Activated B cell treated with CpG ODN at 0.5 μM for 24 hours (primary cell): ENCODE measurements at regions not wholly inside any gene's neighbourhood (a gene's known extent, or its start where the extent isn't known, plus 50 kb on each side); places are given as distances from the start of the nearest gene placed in this dataset.

ENCODE experiments used
- ATAC-seq: fragments of 200-7000 bp; cut with Tn5 transposase; one replicate; pipeline ENCODE4 v1.10.0; 2021; ENCODE audit warnings: low read depth, mild to moderate bottlenecking, moderate library complexity
- CTCF ChIA-PET: fragments of 350-600 bp; sonication (Branson Sonifier 250); formaldehyde crosslinking; loops from one replicate; lab custom pipeline; 2021; ENCODE audit warnings: antibody characterized with exemption; lab: Charles Lee
- POLR2A ChIA-PET: fragments of 350-600 bp; sonication (Branson Sonifier 250); formaldehyde crosslinking; loops from one replicate; lab custom pipeline; 2021; ENCODE audit warnings: antibody characterized with exemption; lab: Charles Lee
- DNase-seq: peaks from one replicate; pipeline ENCODE4 v3.0.0; 2022
- H3K27ac Mint-ChIP-seq: one replicate; pipeline ENCODE4 v1.8.0; 2020; ENCODE audit warnings: mixed read lengths
- H3K27me3 Mint-ChIP-seq: one replicate; pipeline ENCODE4 v1.8.0; 2021; ENCODE audit warnings: mixed read lengths
- H3K36me3 Mint-ChIP-seq: one replicate; pipeline ENCODE4 v1.8.0; 2021; ENCODE audit warnings: low read depth, mixed read lengths
- H3K4me1 Mint-ChIP-seq: one replicate; pipeline ENCODE4 v1.8.0; 2021; ENCODE audit warnings: mixed read lengths
- H3K4me3 Mint-ChIP-seq: one replicate; pipeline ENCODE4 v1.8.0; 2020; ENCODE audit warnings: mild to moderate bottlenecking, mixed read lengths
- H3K9me3 Mint-ChIP-seq: one replicate; pipeline ENCODE4 v1.8.0; 2020; ENCODE audit warnings: mixed read lengths
- intact Hi-C: fragments of 100-400 bp; cut with micrococcal nuclease; formaldehyde crosslinking; loops from one replicate; pipeline ENCODE4 v1.15.1; 2024
- TF ChIP-seq, protein P1 (sequence below): fragments of 200-600 bp; IDR thresholded peaks from one replicate; pipeline ENCODE4 v1.8.0; 2022; ENCODE audit warnings: antibody characterized with exemption, mild to moderate bottlenecking

GRCh38 chr19:33963514-33963913, 166.8 kb downstream of the KCTD15 start:
- H3K27me3 Mint-ChIP-seq = peaks cover 3% of the 10 kb centered on the region
- TF ChIP-seq, protein P1, sequence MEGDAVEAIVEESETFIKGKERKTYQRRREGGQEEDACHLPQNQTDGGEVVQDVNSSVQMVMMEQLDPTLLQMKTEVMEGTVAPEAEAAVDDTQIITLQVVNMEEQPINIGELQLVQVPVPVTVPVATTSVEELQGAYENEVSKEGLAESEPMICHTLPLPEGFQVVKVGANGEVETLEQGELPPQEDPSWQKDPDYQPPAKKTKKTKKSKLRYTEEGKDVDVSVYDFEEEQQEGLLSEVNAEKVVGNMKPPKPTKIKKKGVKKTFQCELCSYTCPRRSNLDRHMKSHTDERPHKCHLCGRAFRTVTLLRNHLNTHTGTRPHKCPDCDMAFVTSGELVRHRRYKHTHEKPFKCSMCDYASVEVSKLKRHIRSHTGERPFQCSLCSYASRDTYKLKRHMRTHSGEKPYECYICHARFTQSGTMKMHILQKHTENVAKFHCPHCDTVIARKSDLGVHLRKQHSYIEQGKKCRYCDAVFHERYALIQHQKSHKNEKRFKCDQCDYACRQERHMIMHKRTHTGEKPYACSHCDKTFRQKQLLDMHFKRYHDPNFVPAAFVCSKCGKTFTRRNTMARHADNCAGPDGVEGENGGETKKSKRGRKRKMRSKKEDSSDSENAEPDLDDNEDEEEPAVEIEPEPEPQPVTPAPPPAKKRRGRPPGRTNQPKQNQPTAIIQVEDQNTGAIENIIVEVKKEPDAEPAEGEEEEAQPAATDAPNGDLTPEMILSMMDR = no peak
- intact Hi-C loops = no loop called here
- ATAC-seq (no peak), DNase-seq (no peak)
- H3K4me3 Mint-ChIP-seq = no peak overlapping the region
- H3K36me3 Mint-ChIP-seq = peaks cover 3% of the 10 kb centered on the region
- no peak overlapping the region for H3K27ac Mint-ChIP-seq
- H3K4me1 Mint-ChIP-seq = no peaks in the 10 kb centered on the region
- ChIA-PET POLR2A (no interaction called here), CTCF (no interaction called here)
- H3K9me3 Mint-ChIP-seq = peaks cover 17% of the 10 kb centered on the region

DNA sequence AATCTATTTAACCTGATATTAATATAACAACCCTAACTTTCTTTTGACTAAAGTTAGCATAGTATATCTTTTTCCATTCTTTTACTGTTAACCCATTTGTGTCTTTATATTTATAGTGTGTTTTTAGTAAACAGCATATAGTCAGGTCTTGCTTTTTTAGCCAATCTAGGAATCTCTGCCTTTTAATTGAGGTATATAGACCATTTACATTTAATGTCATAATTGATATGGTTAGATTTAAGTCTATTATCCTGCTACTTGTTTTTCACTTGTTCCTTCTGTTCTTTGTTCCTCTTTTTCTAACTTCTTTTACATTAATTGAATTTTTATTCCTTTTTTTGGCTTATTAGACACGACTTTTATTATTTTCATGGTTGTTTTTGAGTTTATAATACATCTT, 174.4 kb downstream of the KCTD15 start:
- Mint-ChIP-seq H3K4me3 (no peak overlapping the region), H3K27ac (no peak overlapping the region), H3K4me1 (no peaks in the 10 kb centered on the region), H3K36me3 (peaks cover 3% of the 10 kb centered on the region), H3K27me3 (peaks cover 5% of the 10 kb centered on the region), H3K9me3 (peaks cover 35% of the 10 kb centered on the region)
- no peak for DNase-seq
- ChIA-PET POLR2A (no interaction called here), CTCF (no interaction called here)
- no peak for ATAC-seq
- TF ChIP-seq, protein P1 = no peak
- intact Hi-C loops = no loop called here

GRCh38 chr19:33977756-33978685, 181.4 kb downstream of the KCTD15 start:
- Mint-ChIP-seq H3K27ac (no peak overlapping the region), H3K27me3 (peaks cover 23% of the 10 kb centered on the region), H3K9me3 (peaks cover 13% of the 10 kb centered on the region), H3K4me1 (no peaks in the 10 kb centered on the region), H3K36me3 (no peaks in the 10 kb centered on the region), H3K4me3 (no peak overlapping the region)
- CTCF ChIA-PET = no interaction called here
- POLR2A ChIA-PET = interaction anchor here (0.6 kb wide), 1 partner anchor 614 kb away, joined by 6 read pairs; no protein-coding TSS in a partner anchor
- ATAC-seq = no peak
- no peak for DNase-seq
- intact Hi-C loops = no loop called here
- TF ChIP-seq, protein P1 = no peak

DNA sequence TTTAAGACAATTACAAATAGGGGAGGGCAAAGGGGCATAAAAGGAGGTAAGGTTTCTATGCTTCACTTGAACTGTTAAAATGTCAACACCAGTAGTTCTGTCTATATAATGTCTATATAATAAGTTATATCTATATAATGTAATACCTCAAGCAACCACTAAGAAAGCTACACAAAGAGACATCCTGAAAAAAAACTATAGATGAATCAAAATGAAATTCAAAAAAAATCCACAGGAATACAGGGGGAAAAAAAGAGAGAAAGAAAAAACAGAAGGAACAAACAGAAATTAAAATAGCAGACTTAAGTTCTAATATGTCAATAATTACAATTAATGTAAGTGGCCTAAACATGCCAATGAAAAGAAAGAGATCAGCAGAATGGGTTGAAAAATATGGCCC, 186.0 kb downstream of the KCTD15 start:
- POLR2A ChIA-PET = no interaction called here
- TF ChIP-seq, protein P1 = no peak
- no peak for ATAC-seq
- no peaks in the 10 kb centered on the region for H3K4me1 Mint-ChIP-seq
- CTCF ChIA-PET = no interaction called here
- no peak for DNase-seq
- H3K4me3 Mint-ChIP-seq = no peak overlapping the region
- intact Hi-C loops = no loop called here
- peaks cover 21% of the 10 kb centered on the region for H3K9me3 Mint-ChIP-seq
- H3K27ac Mint-ChIP-seq = no peak overlapping the region
- H3K36me3 Mint-ChIP-seq = no peaks in the 10 kb centered on the region
- peaks cover 12% of the 10 kb centered on the region for H3K27me3 Mint-ChIP-seq

- TF ChIP-seq, protein P1 = no peak
- ChIA-PET POLR2A (no interaction called here), CTCF (no interaction called here)
- intact Hi-C loops = no loop called here
- Mint-ChIP-seq H3K4me3 (no peak overlapping the region), H3K36me3 (peaks cover 2% of the 10 kb centered on the region), H3K4me1 (no peaks in the 10 kb centered on the region), H3K9me3 (peaks cover 40% of the 10 kb centered on the region), H3K27me3 (peaks cover 9% of the 10 kb centered on the region), H3K27ac (no peak overlapping the region)
- DNase-seq = no peak
- no peak for ATAC-seq
These were observed 183.7 kb upstream of the LSM14A start for GRCh38 chr19:33988601-33989000.
